Liver (tissue), 8 donors: ENCODE measurements at regions not wholly inside any gene's neighbourhood (a gene's known extent, or its start where the extent isn't known, plus 50 kb on each side); places are given as distances from the start of the nearest gene placed in this dataset.

Source experiments
- DNase-seq: peaks from one replicate; pipeline ENCODE4 v3.0.0-alpha.2; 2017; ENCODE audit warnings: low spot score
- H3K27ac ChIP-seq, 2 donors: one replicate each; pipeline ENCODE4 v1.7.0; 2013; ENCODE audit warnings: inconsistent platforms in 2 of 2, low read length in 2 of 2, control low read depth in 1 of 2, low read depth in 1 of 2, mild to moderate bottlenecking in 1 of 2
- H3K27me3 ChIP-seq, 4 donors: one replicate each; pipeline versions ENCODE4 v1.6.1 to v1.7.0; 2013; ENCODE audit warnings: low read length in 3 of 4, inconsistent platforms in 1 of 4, mild to moderate bottlenecking in 1 of 4, moderate library complexity in 1 of 4; ENCODE audit not compliant: control insufficient read depth in 4 of 4, insufficient read depth in 4 of 4
- H3K36me3 ChIP-seq, 4 donors: one replicate each; pipeline versions ENCODE4 v1.6.1 to v1.7.0; 2013; ENCODE audit warnings: low read length in 3 of 4, mild to moderate bottlenecking in 3 of 4, low read depth in 1 of 4, moderate library complexity in 1 of 4; ENCODE audit not compliant: control insufficient read depth in 4 of 4, insufficient read depth in 3 of 4
- H3K4me1 ChIP-seq, 4 donors: one replicate each; pipeline versions ENCODE4 v1.6.1 to v1.7.0; 2013; ENCODE audit warnings: low read length in 3 of 4, mild to moderate bottlenecking in 3 of 4, moderate library complexity in 1 of 4; ENCODE audit not compliant: control insufficient read depth in 4 of 4, insufficient read depth in 4 of 4
- H3K4me3 ChIP-seq, 3 donors: one replicate each; pipeline versions ENCODE4 v1.6.1 to v1.7.0; 2013; ENCODE audit warnings: low read length in 3 of 3, control low read depth in 1 of 3, low read depth in 1 of 3, mild to moderate bottlenecking in 1 of 3
- H3K9ac ChIP-seq, 2 donors: one replicate each; pipeline ENCODE4 v1.7.0; 2013; ENCODE audit warnings: low read length in 2 of 2, mild to moderate bottlenecking in 2 of 2, moderate library complexity in 2 of 2, control low read depth in 1 of 2, low read depth in 1 of 2
- H3K9me3 ChIP-seq, 4 donors: one replicate each; pipeline versions ENCODE4 v1.6.1 to v1.7.0; 2013; ENCODE audit warnings: low read length in 3 of 4; ENCODE audit not compliant: control insufficient read depth in 4 of 4
- FOXA1 ChIP-seq: IDR thresholded peaks from 2 replicates; pipeline ENCODE4 v1.6.1; 2016; ENCODE audit warnings: antibody characterized with exemption
- FOXA2 ChIP-seq: IDR thresholded peaks from 2 replicates; pipeline ENCODE4 v1.6.1; 2016; ENCODE audit warnings: antibody characterized with exemption
- GABPA ChIP-seq, 2 donors: IDR thresholded peaks in 1 of 2; conservative IDR thresholded peaks in 1 of 2; 2 replicates each; pipeline ENCODE4 v1.6.1; 2016; ENCODE audit warnings: antibody characterized with exemption in 2 of 2, mild to moderate bottlenecking in 1 of 2, moderate library complexity in 1 of 2
- HNF4A ChIP-seq, 2 donors: conservative IDR thresholded peaks; 2 replicates each; pipeline ENCODE4 v1.6.1; 2016; ENCODE audit warnings: antibody characterized with exemption in 2 of 2, mild to moderate bottlenecking in 2 of 2
- JUND ChIP-seq, 2 donors: IDR thresholded peaks; 2 replicates each; pipeline ENCODE4 v1.6.1; 2016; ENCODE audit warnings: antibody characterized with exemption in 2 of 2
- MAX ChIP-seq: IDR thresholded peaks from 2 replicates; pipeline ENCODE4 v1.6.1; 2016; ENCODE audit warnings: antibody characterized with exemption
- NR2F2 ChIP-seq: IDR thresholded peaks from 2 replicates; pipeline ENCODE4 v1.6.1; 2016; ENCODE audit warnings: antibody characterized with exemption
- RAD21 ChIP-seq, 2 donors: IDR thresholded peaks; 2 replicates each; pipeline ENCODE4 v1.6.1; 2016; ENCODE audit warnings: antibody characterized with exemption in 2 of 2, mild to moderate bottlenecking in 2 of 2
- RXRA ChIP-seq, 2 donors: IDR thresholded peaks; 2 replicates each; pipeline ENCODE4 v1.6.1; 2017 to 2018; ENCODE audit warnings: antibody characterized with exemption in 2 of 2, mild to moderate bottlenecking in 1 of 2
- SP1 ChIP-seq: IDR thresholded peaks from 2 replicates; pipeline ENCODE4 v1.6.1; 2018; ENCODE audit warnings: antibody characterized with exemption, mild to moderate bottlenecking
- TAF1 ChIP-seq: conservative IDR thresholded peaks from 2 replicates; pipeline ENCODE4 v1.6.1; 2016; ENCODE audit warnings: antibody characterized with exemption, mild to moderate bottlenecking
- YY1 ChIP-seq: IDR thresholded peaks from 2 replicates; pipeline ENCODE4 v1.6.1; 2016; ENCODE audit warnings: antibody characterized with exemption, mild to moderate bottlenecking
- ZBTB33 ChIP-seq: IDR thresholded peaks from 2 replicates; pipeline ENCODE4 v1.6.1; 2016; ENCODE audit warnings: antibody characterized with exemption
- WGBS: extraction: QIAGEN DNeasy Blood & Tissue Kit; methylation state at CpG from one replicate; pipeline ENCODE4 v1.1.7; 2013; 5-methylcytosine and 5-hydroxymethylcytosine counted together
- TF ChIP-seq, protein P1 (sequence below): IDR thresholded peaks from 2 replicates; pipeline ENCODE4 v1.6.1; 2016; ENCODE audit warnings: antibody characterized with exemption, mild to moderate bottlenecking
- TF ChIP-seq, protein P2 (sequence below): fragments of 150-350 bp; IDR thresholded peaks from 2 replicates; pipeline ENCODE4 v1.5.1; 2017; ENCODE audit warnings: improper control_type of control experiment, low read depth, low read length; ENCODE audit not compliant: missing input control
- donor health status: healthy.
- donor health status: healthy.
- donor health status: healthy.
- donor health status: healthy.
- donor health status: healthy.

GRCh38 chr4:159009521-159009920 lies 93.4 kb upstream of the RAPGEF2 start:
- Histone ChIP-seq H3K9ac (no peak overlapping the region), H3K4me1 (peaks cover 7 to 34% (median 22%) of the 10 kb centered on the region in 4 donors), H3K27me3 (no peaks in the 10 kb centered on the region), H3K36me3 (no peaks in the 10 kb centered on the region), H3K27ac (peak overlapping the region; percentile 83 to 95), H3K4me3 (no peak overlapping the region), H3K9me3 (no peaks in the 10 kb centered on the region)
- 87% methylated on average over 4 of the region's 4 CpGs for WGBS
- DNase-seq, result no peak
- TF ChIP-seq TAF1, result no peak
- TF ChIP-seq YY1, result no peak
- no peak for TF ChIP-seq ZBTB33
- no peak for TF ChIP-seq MAX
- no peak for TF ChIP-seq GABPA (IDR thresholded peaks at IDR 0.05 in 1 of 2, conservative IDR thresholded peaks at IDR 0.05 in 1 of 2)
- TF ChIP-seq, protein P1, sequence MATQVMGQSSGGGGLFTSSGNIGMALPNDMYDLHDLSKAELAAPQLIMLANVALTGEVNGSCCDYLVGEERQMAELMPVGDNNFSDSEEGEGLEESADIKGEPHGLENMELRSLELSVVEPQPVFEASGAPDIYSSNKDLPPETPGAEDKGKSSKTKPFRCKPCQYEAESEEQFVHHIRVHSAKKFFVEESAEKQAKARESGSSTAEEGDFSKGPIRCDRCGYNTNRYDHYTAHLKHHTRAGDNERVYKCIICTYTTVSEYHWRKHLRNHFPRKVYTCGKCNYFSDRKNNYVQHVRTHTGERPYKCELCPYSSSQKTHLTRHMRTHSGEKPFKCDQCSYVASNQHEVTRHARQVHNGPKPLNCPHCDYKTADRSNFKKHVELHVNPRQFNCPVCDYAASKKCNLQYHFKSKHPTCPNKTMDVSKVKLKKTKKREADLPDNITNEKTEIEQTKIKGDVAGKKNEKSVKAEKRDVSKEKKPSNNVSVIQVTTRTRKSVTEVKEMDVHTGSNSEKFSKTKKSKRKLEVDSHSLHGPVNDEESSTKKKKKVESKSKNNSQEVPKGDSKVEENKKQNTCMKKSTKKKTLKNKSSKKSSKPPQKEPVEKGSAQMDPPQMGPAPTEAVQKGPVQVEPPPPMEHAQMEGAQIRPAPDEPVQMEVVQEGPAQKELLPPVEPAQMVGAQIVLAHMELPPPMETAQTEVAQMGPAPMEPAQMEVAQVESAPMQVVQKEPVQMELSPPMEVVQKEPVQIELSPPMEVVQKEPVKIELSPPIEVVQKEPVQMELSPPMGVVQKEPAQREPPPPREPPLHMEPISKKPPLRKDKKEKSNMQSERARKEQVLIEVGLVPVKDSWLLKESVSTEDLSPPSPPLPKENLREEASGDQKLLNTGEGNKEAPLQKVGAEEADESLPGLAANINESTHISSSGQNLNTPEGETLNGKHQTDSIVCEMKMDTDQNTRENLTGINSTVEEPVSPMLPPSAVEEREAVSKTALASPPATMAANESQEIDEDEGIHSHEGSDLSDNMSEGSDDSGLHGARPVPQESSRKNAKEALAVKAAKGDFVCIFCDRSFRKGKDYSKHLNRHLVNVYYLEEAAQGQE, result no peak

- no peak for TF ChIP-seq TAF1
- H3K9me3 ChIP-seq, result no peaks in the 10 kb centered on the region
- no peak overlapping the region for H3K4me3 ChIP-seq
- peak overlapping the region in 1 of 2 donors; percentile 82 for H3K9ac ChIP-seq
- DNase-seq, result no peak
- H3K27ac ChIP-seq, result peak overlapping the region; percentile 83 to 95
- H3K36me3 ChIP-seq, result no peaks in the 10 kb centered on the region
- 46% methylated on average over 3 of the region's 3 CpGs for WGBS
- no peaks in the 10 kb centered on the region for H3K27me3 ChIP-seq
- H3K4me1 ChIP-seq, result peaks cover 7 to 39% (median 27%) of the 10 kb centered on the region in 4 donors
Observed at GRCh38 chr4:159010100-159010499, 92.8 kb upstream of the RAPGEF2 start.

DNA sequence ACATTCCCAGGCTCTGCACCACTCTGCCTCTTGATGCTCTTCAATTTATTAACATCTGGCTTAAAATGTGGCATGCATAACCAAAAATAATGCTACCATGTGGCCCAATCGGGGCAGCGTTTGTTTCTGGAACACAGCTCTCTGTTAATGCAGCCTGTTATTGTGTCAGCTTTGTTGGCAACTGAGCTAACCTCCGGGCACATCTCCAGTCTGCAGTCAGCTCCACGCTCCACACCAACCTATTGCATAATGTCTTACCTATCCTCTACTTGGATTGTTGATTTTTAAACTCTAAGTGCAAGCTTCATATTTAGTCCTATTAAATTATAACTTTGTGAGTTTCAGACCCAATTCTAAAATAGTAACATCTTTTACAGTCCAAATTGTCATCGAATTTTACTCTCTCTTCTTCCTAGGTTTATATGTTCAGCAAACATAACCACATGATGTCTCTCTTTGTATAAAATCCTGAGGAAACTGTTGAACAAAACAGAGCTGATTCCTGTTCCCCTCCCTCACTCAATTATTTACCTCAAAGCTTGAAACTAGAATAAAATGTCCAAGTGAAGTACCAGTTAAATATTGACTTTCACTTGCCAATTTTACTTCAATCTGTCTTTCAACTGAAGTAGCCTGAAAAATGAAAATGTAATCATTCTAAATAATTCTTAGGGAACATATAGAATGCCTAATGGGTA lies 92.2 kb upstream of the RAPGEF2 start:
- Histone ChIP-seq H3K9ac (peak overlapping the region in 1 of 2 donors; percentile 86), H3K4me1 (peaks cover 7 to 43% (median 30%) of the 10 kb centered on the region in 4 donors), H3K4me3 (no peak overlapping the region), H3K27me3 (no peaks in the 10 kb centered on the region), H3K9me3 (no peaks in the 10 kb centered on the region), H3K36me3 (no peaks in the 10 kb centered on the region), H3K27ac (peak overlapping the region; percentile 83 to 95)
- peak; percentile 48 for DNase-seq
- 26% methylated on average over 5 of the region's 5 CpGs for WGBS
- peak; percentile 86 to 93 for TF ChIP-seq RXRA (IDR thresholded peaks at IDR 0.05)
- peak; percentile 92 for TF ChIP-seq SP1
- TF ChIP-seq, protein P2, sequence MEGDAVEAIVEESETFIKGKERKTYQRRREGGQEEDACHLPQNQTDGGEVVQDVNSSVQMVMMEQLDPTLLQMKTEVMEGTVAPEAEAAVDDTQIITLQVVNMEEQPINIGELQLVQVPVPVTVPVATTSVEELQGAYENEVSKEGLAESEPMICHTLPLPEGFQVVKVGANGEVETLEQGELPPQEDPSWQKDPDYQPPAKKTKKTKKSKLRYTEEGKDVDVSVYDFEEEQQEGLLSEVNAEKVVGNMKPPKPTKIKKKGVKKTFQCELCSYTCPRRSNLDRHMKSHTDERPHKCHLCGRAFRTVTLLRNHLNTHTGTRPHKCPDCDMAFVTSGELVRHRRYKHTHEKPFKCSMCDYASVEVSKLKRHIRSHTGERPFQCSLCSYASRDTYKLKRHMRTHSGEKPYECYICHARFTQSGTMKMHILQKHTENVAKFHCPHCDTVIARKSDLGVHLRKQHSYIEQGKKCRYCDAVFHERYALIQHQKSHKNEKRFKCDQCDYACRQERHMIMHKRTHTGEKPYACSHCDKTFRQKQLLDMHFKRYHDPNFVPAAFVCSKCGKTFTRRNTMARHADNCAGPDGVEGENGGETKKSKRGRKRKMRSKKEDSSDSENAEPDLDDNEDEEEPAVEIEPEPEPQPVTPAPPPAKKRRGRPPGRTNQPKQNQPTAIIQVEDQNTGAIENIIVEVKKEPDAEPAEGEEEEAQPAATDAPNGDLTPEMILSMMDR, result no peak
- no peak for TF ChIP-seq GABPA (IDR thresholded peaks at IDR 0.05 in 1 of 2, conservative IDR thresholded peaks at IDR 0.05 in 1 of 2)
- TF ChIP-seq FOXA1, result no peak
- peak; percentile 50 for TF ChIP-seq FOXA2
- TF ChIP-seq, protein P1, result peak; percentile 50
- no peak for TF ChIP-seq NR2F2
- peak; percentile 63 for TF ChIP-seq YY1
- TF ChIP-seq RAD21 (IDR thresholded peaks at IDR 0.05), result peak; percentile 32 to 54
- TF ChIP-seq HNF4A (conservative IDR thresholded peaks at IDR 0.05), result peak; percentile 44 to 78
- TF ChIP-seq TAF1, result peak; percentile 47
- peak; percentile 47 to 73 for TF ChIP-seq JUND (IDR thresholded peaks at IDR 0.05)
